Activated effector memory CD4-positive, alpha-beta T cell treated with Interleukin-2 at 50 U/mL for 16 hours (primary cell): ENCODE measurements at regions not wholly inside any gene's neighbourhood (a gene's known extent, or its start where the extent isn't known, plus 50 kb on each side); places are given as distances from the start of the nearest gene placed in this dataset.
"Not testable (repeated sequence)": the region's sequence is repeated elsewhere in the genome, so short reads cannot be mapped to it uniquely, and the experiment has no call there.

Experiments used
- DNase-seq: peaks from one replicate; pipeline ENCODE4 v3.0.0-alpha.2; 2020

GRCh38 chr18:22044474-22045220 lies 124.7 kb upstream of the GATA6 start:
- no peak for DNase-seq

- DNase-seq, result no peak
Measured at GRCh38 chr18:22045221-22045918, 124.0 kb upstream of the GATA6 start.

GRCh38 chr18:22046473-22046872 lies 122.9 kb upstream of the GATA6 start:
- no peak for DNase-seq

GRCh38 chr18:22047485-22047884 lies 121.9 kb upstream of the GATA6 start:
- no peak for DNase-seq

- no peak for DNase-seq
Measured at GRCh38 chr18:22048221-22048620, 121.2 kb upstream of the GATA6 start.

GRCh38 chr18:22048932-22049615 lies 120.3 kb upstream of the GATA6 start:
- DNase-seq, result no peak

GRCh38 chr18:22052405-22053105 lies 116.8 kb upstream of the GATA6 start:
- DNase-seq, result no peak

GRCh38 chr18:22055466-22056238 lies 113.7 kb upstream of the GATA6 start:
- DNase-seq, result no peak

- DNase-seq, result no peak
Measured at GRCh38 chr18:22056950-22057349, 112.4 kb upstream of the GATA6 start.

- no peak for DNase-seq
Measured at GRCh38 chr18:22057908-22058527, 111.4 kb upstream of the GATA6 start.

- no peak for DNase-seq
Measured at GRCh38 chr18:22060361-22060760, 109.0 kb upstream of the GATA6 start.

- DNase-seq, result no peak
Measured at GRCh38 chr18:22063102-22063501, 106.3 kb upstream of the GATA6 start.

GRCh38 chr18:22063672-22064071 lies 105.7 kb upstream of the GATA6 start:
- no peak for DNase-seq

GRCh38 chr18:22064581-22064980 lies 104.8 kb upstream of the GATA6 start:
- DNase-seq, result no peak

- no peak for DNase-seq
Measured at GRCh38 chr18:22065311-22065710, 104.1 kb upstream of the GATA6 start.

- no peak for DNase-seq
Measured at GRCh38 chr18:22066083-22066485, 103.3 kb upstream of the GATA6 start.

- DNase-seq, result no peak
Measured at GRCh38 chr18:22067109-22067508, 102.3 kb upstream of the GATA6 start.

GRCh38 chr18:22067682-22068081 lies 101.7 kb upstream of the GATA6 start:
- DNase-seq, result no peak

GRCh38 chr18:22068784-22069183 lies 100.6 kb upstream of the GATA6 start:
- not testable (repeated sequence) for DNase-seq

- no peak for DNase-seq
Measured at GRCh38 chr18:22069916-22070315, 99.5 kb upstream of the GATA6 start.

- no peak for DNase-seq
Measured at GRCh38 chr18:22073411-22073810, 96.0 kb upstream of the GATA6 start.
